GM12878 (cell line): ENCODE measurements at regions not wholly inside any gene's neighbourhood (a gene's known extent, or its start where the extent isn't known, plus 50 kb on each side); places are given as distances from the start of the nearest gene placed in this dataset.

Experiments used
- ATAC-seq: fragments of 200-7000 bp; cut with Tn5 transposase; 3 replicates; pipeline ENCODE4 v1.9.1; 2020; ENCODE audit warnings: mild to moderate bottlenecking, moderate library complexity
- BruUV-seq: library from RNA; stranded (reverse); fragments of 400-500 nt; replicated peaks from 2 replicates; lab custom pipeline; 2021; lab: Mats Ljungman, UMichigan
- CTCF ChIA-PET: fragments of 300-600 bp; sonication (Branson Sonifier 250); formaldehyde crosslinking; extraction: SDS; loops from one replicate; lab custom pipeline; 2021; ENCODE audit warnings: inconsistent platforms; lab: Yijun Ruan, JAX
- POLR2A ChIA-PET: fragments of 350-600 bp; formaldehyde crosslinking; extraction: SDS; loops from one replicate; lab custom pipeline; 2021; ENCODE audit warnings: inconsistent platforms; lab: Charles Lee
- RAD21 ChIA-PET: fragments of 300-600 bp; sonication (Branson Sonifier 250); formaldehyde crosslinking; loops from one replicate; lab custom pipeline; 2023; ENCODE audit warnings: antibody characterized with exemption; ENCODE audit not compliant: unreplicated experiment; lab: Charles Lee
- SMC1A ChIA-PET: fragments of 300-600 bp; sonication (Branson Sonifier 250); formaldehyde crosslinking; loops from one replicate; lab custom pipeline; 2023; ENCODE audit not compliant: unreplicated experiment, uncharacterized antibody; lab: Charles Lee
- DNase-seq: peaks from one replicate; pipeline ENCODE4 v3.0.0-alpha.2; 2011; ENCODE audit warnings: low read depth, low spot score
- FAIRE-seq: peaks from 3 replicates; lab custom pipeline; 2011; peaks lifted over from hg19 to GRCh38; lab: Jason Lieb, UNC
- H2AFZ ChIP-seq: 2 replicates; pipeline ENCODE4 v1.6.0; 2011; ENCODE audit warnings: low read depth, low read length, control low read depth; ENCODE audit not compliant: control insufficient read depth
- H3K27ac ChIP-seq: 2 replicates; pipeline ENCODE4 v1.5.1; 2011; ENCODE audit warnings: control low read depth; ENCODE audit not compliant: control insufficient read depth, insufficient read depth
- H3K27me3 ChIP-seq, 2 experiments: replicated peaks in 1 of 2; 2 replicates each; pipeline versions ENCODE4 v1.6.0 to v1.6.1; 2011; ENCODE audit warnings: low read length in 1 of 2; ENCODE audit not compliant: control insufficient read depth in 2 of 2, insufficient read depth in 2 of 2
- H3K36me3 ChIP-seq, 2 experiments: 2 replicates each; pipeline ENCODE4 v1.5.1; 2011; ENCODE audit warnings: low read length in 1 of 2; ENCODE audit not compliant: control insufficient read depth in 2 of 2, insufficient read depth in 2 of 2
- H3K4me1 ChIP-seq: 2 replicates; pipeline ENCODE4 v1.6.1; 2011; ENCODE audit warnings: mild to moderate bottlenecking, low read length, moderate library complexity, mixed read lengths; ENCODE audit not compliant: control insufficient read depth, insufficient read depth
- H3K4me2 ChIP-seq: 2 replicates; pipeline ENCODE4 v1.6.0; 2011; ENCODE audit warnings: control low read depth; ENCODE audit not compliant: control insufficient read depth, insufficient read depth
- H3K4me3 ChIP-seq: fragments of 200-600 bp; sonication (generic); 2 replicates; pipeline ENCODE4 v1.5.1; 2016
- H3K79me2 ChIP-seq: 2 replicates; pipeline ENCODE4 v1.6.0; 2011; ENCODE audit warnings: low read length; ENCODE audit not compliant: control insufficient read depth, insufficient read depth
- H3K9ac ChIP-seq: 2 replicates; pipeline ENCODE4 v1.8.0; 2011; ENCODE audit warnings: low read length, control low read depth, mixed read lengths; ENCODE audit not compliant: control insufficient read depth, insufficient read depth
- H3K9me3 ChIP-seq: replicated peaks from 3 replicates; pipeline ENCODE4 v1.5.1; 2011; ENCODE audit warnings: mild to moderate bottlenecking, low read length; ENCODE audit not compliant: control insufficient read depth, insufficient read depth
- H4K20me1 ChIP-seq: 2 replicates; pipeline ENCODE4 v1.6.0; 2011; ENCODE audit not compliant: control insufficient read depth, insufficient read depth
- HCFC1 ChIP-seq: fragments of 150-350 bp; IDR thresholded peaks from 2 replicates; pipeline ENCODE4 v1.6.1; 2014; ENCODE audit warnings: low read length
- IRF4 ChIP-seq: IDR thresholded peaks from 2 replicates; pipeline ENCODE4 v1.6.1; 2011; ENCODE audit warnings: low read depth, low read length
- JUND ChIP-seq: IDR thresholded peaks from 2 replicates; pipeline ENCODE4 v1.6.1; 2012; ENCODE audit warnings: low read depth, mild to moderate bottlenecking, low read length, improper control_type of control experiment, moderate library complexity
- LARP7 ChIP-seq: fragments of 450-650 bp; IDR thresholded peaks from 2 replicates; pipeline ENCODE4 v1.6.1; 2017; ENCODE audit warnings: mild to moderate bottlenecking
- MAX ChIP-seq: IDR thresholded peaks from 2 replicates; pipeline ENCODE4 v1.6.1; 2012; ENCODE audit warnings: low read depth, low read length, improper control_type of control experiment
- MYC ChIP-seq: IDR thresholded peaks from 2 replicates; pipeline ENCODE4 v1.6.1; 2011; ENCODE audit warnings: mild to moderate bottlenecking, low read length, moderate library complexity, inconsistent platforms; ENCODE audit not compliant: insufficient read depth, insufficient replicate concordance, insufficient read length, severe bottlenecking
- NFYA ChIP-seq: IDR thresholded peaks from 2 replicates; pipeline ENCODE4 v1.6.1; 2011; ENCODE audit warnings: low read depth, mild to moderate bottlenecking, low read length, improper control_type of control experiment, borderline replicate concordance
- NR2C1 ChIP-seq: fragments of 450-650 bp; IDR thresholded peaks from 2 replicates; pipeline ENCODE4 v1.6.1; 2017; ENCODE audit warnings: antibody characterized with exemption, mild to moderate bottlenecking, moderate library complexity
- NR2F1 ChIP-seq: fragments of 450-650 bp; conservative IDR thresholded peaks from 2 replicates; pipeline ENCODE4 v1.6.1; 2017; ENCODE audit warnings: mild to moderate bottlenecking
- PAX5 ChIP-seq: IDR thresholded peaks from 2 replicates; pipeline ENCODE4 v1.6.1; 2011; ENCODE audit warnings: low read depth, low read length, borderline replicate concordance
- SIN3A ChIP-seq: IDR thresholded peaks from 2 replicates; pipeline ENCODE4 v1.6.1; 2012; ENCODE audit warnings: low read depth, low read length, improper control_type of control experiment
- SMAD5 ChIP-seq: IDR thresholded peaks from 2 replicates; pipeline ENCODE4 v1.6.1; 2016; ENCODE audit warnings: antibody characterized with exemption, low read depth
- SMARCA5 ChIP-seq: fragments of 450-650 bp; IDR thresholded peaks from 2 replicates; pipeline ENCODE4 v1.6.1; 2017; ENCODE audit warnings: mild to moderate bottlenecking
- SPI1 ChIP-seq: IDR thresholded peaks from 2 replicates; pipeline ENCODE4 v1.6.1; 2011; ENCODE audit warnings: low read depth, mild to moderate bottlenecking, low read length, moderate library complexity, borderline replicate concordance; ENCODE audit not compliant: insufficient read depth
- SREBF2 ChIP-seq: IDR thresholded peaks from 2 replicates; pipeline ENCODE4 v1.6.1; 2012; ENCODE audit warnings: mild to moderate bottlenecking, low read length
- STAT1 ChIP-seq: fragments of 450-650 bp; conservative IDR thresholded peaks from 2 replicates; pipeline ENCODE4 v1.6.1; 2014; ENCODE audit warnings: antibody characterized with exemption, mild to moderate bottlenecking
- STAT3 ChIP-seq: IDR thresholded peaks from 2 replicates; pipeline ENCODE4 v1.6.1; 2011; ENCODE audit warnings: low read depth, low read length, improper control_type of control experiment
- WGBS: methylation state at CpG from one replicate; pipeline ENCODE4 v1.1.6; 2016; ENCODE audit warnings: low lambda C conversion rate; ENCODE audit not compliant: insufficient replicate concordance, insufficient coverage; ENCODE audit errors: missing lambda C conversion rate; 5-methylcytosine and 5-hydroxymethylcytosine counted together
- in situ Hi-C: fragments of 300-500 bp; cut with MboI; formaldehyde crosslinking; loops from 9 replicates; pipeline ENCODE4 v1.14.3; 2018; ENCODE audit warnings: mixed read lengths
- intact Hi-C: fragments of 100-400 bp; cut with micrococcal nuclease; formaldehyde crosslinking; loops from one replicate; pipeline ENCODE4 v1.14.2; 2022; ENCODE audit not compliant: unreplicated experiment
- TF ChIP-seq, protein P1 (sequence below): IDR thresholded peaks from 2 replicates; pipeline ENCODE4 v1.6.1; 2011; ENCODE audit warnings: mild to moderate bottlenecking, low read depth, low read length, moderate library complexity; ENCODE audit not compliant: insufficient replicate concordance

- Histone ChIP-seq H3K4me2 (no peak overlapping the region), H2AFZ (no peak overlapping the region), H3K4me1 (no peaks in the 10 kb centered on the region), H3K36me3 (no peaks in the 10 kb centered on the region), H3K27ac (no peak overlapping the region), H3K4me3 (no peak overlapping the region), H3K9me3 (no peaks in the 10 kb centered on the region), H3K79me2 (no peaks in the 10 kb centered on the region), H4K20me1 (no peaks in the 10 kb centered on the region), H3K9ac (no peak overlapping the region), H3K27me3 (no peaks in the 10 kb centered on the region)
- RAD21 ChIA-PET = no interaction called here
- CTCF ChIA-PET = interaction anchor here (0.9 kb wide), 1 partner anchor 8 kb away, joined by 3 read pairs; no protein-coding TSS in a partner anchor
- SMC1A ChIA-PET = no interaction called here
- ATAC-seq (no peak), DNase-seq (no peak), FAIRE-seq (no peak)
- WGBS = 61% methylated on average over 3 of the region's 3 CpGs
- in situ Hi-C loops = no loop called here
- POLR2A ChIA-PET = no interaction called here
- no peak for TF ChIP-seq NR2F1
- no peak for TF ChIP-seq NR2C1
- no TSS peak for BruUV-seq
- intact Hi-C loops = no loop called here
Measured at GRCh38 chr11:25197515-25197914, 700.7 kb downstream of the LUZP2 start.

DNA sequence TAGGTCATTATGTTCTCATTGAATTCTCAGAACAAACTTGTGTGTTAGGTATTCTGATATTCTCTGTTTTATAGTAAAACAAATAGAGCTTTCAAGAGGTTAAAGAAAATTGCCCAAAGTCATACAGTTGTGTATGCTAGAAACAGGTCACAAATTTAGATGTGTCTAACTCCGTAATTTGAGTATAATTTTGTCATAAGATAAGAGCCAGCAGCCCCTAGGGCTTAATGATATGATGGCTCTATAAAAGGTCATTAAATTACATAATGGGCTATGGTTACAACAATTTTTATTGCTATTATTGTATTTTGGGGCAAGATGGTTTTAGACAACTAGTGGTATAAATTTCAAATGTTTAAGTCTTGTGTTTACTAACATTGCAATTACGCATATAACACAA, 701.9 kb downstream of the LUZP2 start:
- no TSS peak for BruUV-seq
- ChIA-PET RAD21 (no interaction called here), CTCF (no interaction called here), POLR2A (no interaction called here), SMC1A (no interaction called here)
- H3K4me2 ChIP-seq = no peak overlapping the region
- ATAC-seq (no peak), DNase-seq (no peak), FAIRE-seq (no peak)
- 39% methylated on average over 2 of the region's 2 CpGs for WGBS
- no peak for TF ChIP-seq PAX5
- TF ChIP-seq STAT3 = no peak
- TF ChIP-seq SPI1 = no peak
- TF ChIP-seq STAT1 = no peak
- TF ChIP-seq MYC = no peak
- no peak for TF ChIP-seq SMAD5
- no peak for TF ChIP-seq NFYA
- no peak for TF ChIP-seq LARP7
- no peak for TF ChIP-seq HCFC1
- TF ChIP-seq SREBF2 = no peak
- TF ChIP-seq MAX = no peak
- TF ChIP-seq SIN3A = no peak
- no peak for TF ChIP-seq IRF4
- no peak for TF ChIP-seq NR2C1
- no peak for TF ChIP-seq SMARCA5
- no peak for TF ChIP-seq JUND
- TF ChIP-seq, protein P1, sequence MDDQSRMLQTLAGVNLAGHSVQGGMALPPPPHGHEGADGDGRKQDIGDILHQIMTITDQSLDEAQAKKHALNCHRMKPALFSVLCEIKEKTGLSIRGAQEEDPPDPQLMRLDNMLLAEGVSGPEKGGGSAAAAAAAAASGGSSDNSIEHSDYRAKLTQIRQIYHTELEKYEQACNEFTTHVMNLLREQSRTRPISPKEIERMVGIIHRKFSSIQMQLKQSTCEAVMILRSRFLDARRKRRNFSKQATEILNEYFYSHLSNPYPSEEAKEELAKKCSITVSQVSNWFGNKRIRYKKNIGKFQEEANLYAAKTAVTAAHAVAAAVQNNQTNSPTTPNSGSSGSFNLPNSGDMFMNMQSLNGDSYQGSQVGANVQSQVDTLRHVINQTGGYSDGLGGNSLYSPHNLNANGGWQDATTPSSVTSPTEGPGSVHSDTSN = no peak
- no peaks in the 10 kb centered on the region for H3K9me3 ChIP-seq
- no peak overlapping the region for H3K9ac ChIP-seq
- no peaks in the 10 kb centered on the region for H3K27me3 ChIP-seq
- H3K4me1 ChIP-seq = no peaks in the 10 kb centered on the region
- no peaks in the 10 kb centered on the region for H3K79me2 ChIP-seq
- H2AFZ ChIP-seq = no peak overlapping the region
- no peak overlapping the region for H3K4me3 ChIP-seq
- intact Hi-C loops (no loop called here), in situ Hi-C loops (no loop called here)
- H3K36me3 ChIP-seq = no peaks in the 10 kb centered on the region
- H4K20me1 ChIP-seq = no peaks in the 10 kb centered on the region
- no peak overlapping the region for H3K27ac ChIP-seq
